ENCODE measurements at regions not wholly inside any gene's neighbourhood (a gene's known extent, or its start where the extent isn't known, plus 50 kb on each side); places are given as distances from the start of the nearest gene placed in this dataset.

GRCh38 chr2:37459095-37459981, 114.9 kb downstream of the QPCT start:
- Mint-ChIP-seq H3K27ac (peak overlapping the region; percentile 12), H3K9me3 (no peaks in the 10 kb centered on the region), H3K36me3 (ENCODE audit: low read depth) (no peaks in the 10 kb centered on the region), H3K4me3 (no peak overlapping the region), H3K4me1 (peaks cover 42% of the 10 kb centered on the region), H3K27me3 (no peaks in the 10 kb centered on the region)
- DNase-seq (no peak), ATAC-seq (peak; percentile 73)

GRCh38 chr2:37460896-37461229, 116.4 kb downstream of the QPCT start:
- no peak for DNase-seq
- Mint-ChIP-seq H3K36me3 (ENCODE audit: low read depth) (no peaks in the 10 kb centered on the region), H3K4me1 (peaks cover 33% of the 10 kb centered on the region), H3K27me3 (no peaks in the 10 kb centered on the region), H3K4me3 (no peak overlapping the region), H3K27ac (peak overlapping the region; percentile 21), H3K9me3 (no peaks in the 10 kb centered on the region)
- no peak for ATAC-seq

- Mint-ChIP-seq H3K4me3 (no peak overlapping the region), H3K27me3 (no peaks in the 10 kb centered on the region), H3K36me3 (ENCODE audit: low read depth) (no peaks in the 10 kb centered on the region), H3K4me1 (peaks cover 19% of the 10 kb centered on the region), H3K9me3 (no peaks in the 10 kb centered on the region), H3K27ac (no peak overlapping the region)
- ATAC-seq (no peak), DNase-seq (no peak)
These were observed 119.6 kb downstream of the QPCT start for GRCh38 chr2:37464067-37464466.

GRCh38 chr2:37466533-37467222, 122.2 kb downstream of the QPCT start:
- no peaks in the 10 kb centered on the region for H3K9me3 Mint-ChIP-seq
- H3K4me3 Mint-ChIP-seq, result no peak overlapping the region
- no peak overlapping the region for H3K27ac Mint-ChIP-seq
- ATAC-seq (no peak), DNase-seq (no peak)
- no peaks in the 10 kb centered on the region for H3K27me3 Mint-ChIP-seq
- no peaks in the 10 kb centered on the region for H3K36me3 Mint-ChIP-seq (ENCODE audit: low read depth)
- H3K4me1 Mint-ChIP-seq, result peaks cover 2% of the 10 kb centered on the region

GRCh38 chr2:37468170-37468569, 123.7 kb downstream of the QPCT start:
- no peak for DNase-seq
- ATAC-seq, result no peak
- Mint-ChIP-seq H3K4me3 (no peak overlapping the region), H3K9me3 (no peaks in the 10 kb centered on the region), H3K36me3 (ENCODE audit: low read depth) (no peaks in the 10 kb centered on the region), H3K4me1 (peaks cover 2% of the 10 kb centered on the region), H3K27ac (no peak overlapping the region), H3K27me3 (no peaks in the 10 kb centered on the region)

GRCh38 chr2:37469126-37469525, 124.7 kb downstream of the QPCT start:
- H3K36me3 Mint-ChIP-seq (ENCODE audit: low read depth), result no peaks in the 10 kb centered on the region
- ATAC-seq (no peak), DNase-seq (no peak)
- H3K4me1 Mint-ChIP-seq, result peaks cover under 1% of the 10 kb centered on the region
- H3K27me3 Mint-ChIP-seq, result no peaks in the 10 kb centered on the region
- no peak overlapping the region for H3K4me3 Mint-ChIP-seq
- no peak overlapping the region for H3K27ac Mint-ChIP-seq
- H3K9me3 Mint-ChIP-seq, result no peaks in the 10 kb centered on the region

GRCh38 chr2:37471104-37471503, 126.7 kb downstream of the QPCT start:
- Mint-ChIP-seq H3K36me3 (ENCODE audit: low read depth) (no peaks in the 10 kb centered on the region), H3K9me3 (no peaks in the 10 kb centered on the region), H3K4me3 (no peak overlapping the region), H3K27ac (no peak overlapping the region), H3K4me1 (no peaks in the 10 kb centered on the region), H3K27me3 (no peaks in the 10 kb centered on the region)
- ATAC-seq (no peak), DNase-seq (no peak)

- Mint-ChIP-seq H3K4me1 (no peaks in the 10 kb centered on the region), H3K27ac (no peak overlapping the region), H3K9me3 (no peaks in the 10 kb centered on the region), H3K4me3 (no peak overlapping the region), H3K27me3 (no peaks in the 10 kb centered on the region), H3K36me3 (ENCODE audit: low read depth) (no peaks in the 10 kb centered on the region)
- no peak for ATAC-seq
- DNase-seq, result no peak
These were observed 127.6 kb downstream of the QPCT start for GRCh38 chr2:37471994-37472393.

GRCh38 chr2:37472959-37473358, 128.5 kb downstream of the QPCT start:
- H3K27me3 Mint-ChIP-seq, result no peaks in the 10 kb centered on the region
- no peak overlapping the region for H3K4me3 Mint-ChIP-seq
- ATAC-seq, result no peak
- no peak for DNase-seq
- H3K36me3 Mint-ChIP-seq (ENCODE audit: low read depth), result no peaks in the 10 kb centered on the region
- H3K4me1 Mint-ChIP-seq, result no peaks in the 10 kb centered on the region
- no peaks in the 10 kb centered on the region for H3K9me3 Mint-ChIP-seq
- H3K27ac Mint-ChIP-seq, result no peak overlapping the region

GRCh38 chr2:37476411-37476810, 132.0 kb downstream of the QPCT start:
- Mint-ChIP-seq H3K36me3 (ENCODE audit: low read depth) (no peaks in the 10 kb centered on the region), H3K4me1 (no peaks in the 10 kb centered on the region), H3K4me3 (no peak overlapping the region), H3K27ac (no peak overlapping the region), H3K9me3 (no peaks in the 10 kb centered on the region), H3K27me3 (no peaks in the 10 kb centered on the region)
- ATAC-seq (no peak), DNase-seq (no peak)

GRCh38 chr2:37477921-37478320, 133.5 kb downstream of the QPCT start:
- no peak overlapping the region for H3K27ac Mint-ChIP-seq
- H3K27me3 Mint-ChIP-seq, result no peaks in the 10 kb centered on the region
- ATAC-seq, result no peak
- no peak for DNase-seq
- H3K9me3 Mint-ChIP-seq, result no peaks in the 10 kb centered on the region
- H3K36me3 Mint-ChIP-seq (ENCODE audit: low read depth), result no peaks in the 10 kb centered on the region
- H3K4me1 Mint-ChIP-seq, result no peaks in the 10 kb centered on the region
- H3K4me3 Mint-ChIP-seq, result no peak overlapping the region

GRCh38 chr2:37481244-37481643, 136.8 kb downstream of the QPCT start:
- Mint-ChIP-seq H3K4me1 (no peaks in the 10 kb centered on the region), H3K4me3 (no peak overlapping the region), H3K36me3 (ENCODE audit: low read depth) (no peaks in the 10 kb centered on the region), H3K9me3 (no peaks in the 10 kb centered on the region), H3K27me3 (no peaks in the 10 kb centered on the region), H3K27ac (no peak overlapping the region)
- DNase-seq (no peak), ATAC-seq (no peak)

GRCh38 chr2:37489041-37489456, 144.6 kb downstream of the QPCT start:
- no peaks in the 10 kb centered on the region for H3K4me1 Mint-ChIP-seq
- ATAC-seq, result no peak
- H3K9me3 Mint-ChIP-seq, result peaks cover 6% of the 10 kb centered on the region
- DNase-seq, result no peak
- no peaks in the 10 kb centered on the region for H3K36me3 Mint-ChIP-seq (ENCODE audit: low read depth)
- H3K27ac Mint-ChIP-seq, result no peak overlapping the region
- no peak overlapping the region for H3K4me3 Mint-ChIP-seq
- no peaks in the 10 kb centered on the region for H3K27me3 Mint-ChIP-seq

- Mint-ChIP-seq H3K4me3 (no peak overlapping the region), H3K4me1 (no peaks in the 10 kb centered on the region), H3K27me3 (no peaks in the 10 kb centered on the region), H3K9me3 (peaks cover 6% of the 10 kb centered on the region), H3K27ac (no peak overlapping the region), H3K36me3 (ENCODE audit: low read depth) (no peaks in the 10 kb centered on the region)
- no peak for DNase-seq
- ATAC-seq, result no peak
These were observed 145.1 kb downstream of the QPCT start for GRCh38 chr2:37489536-37489935.

GRCh38 chr2:37493425-37493824, 149.0 kb downstream of the QPCT start:
- DNase-seq, result no peak
- no peak overlapping the region for H3K4me3 Mint-ChIP-seq
- no peak overlapping the region for H3K27ac Mint-ChIP-seq
- no peaks in the 10 kb centered on the region for H3K4me1 Mint-ChIP-seq
- ATAC-seq, result no peak
- peaks cover 9% of the 10 kb centered on the region for H3K9me3 Mint-ChIP-seq
- no peaks in the 10 kb centered on the region for H3K27me3 Mint-ChIP-seq
- H3K36me3 Mint-ChIP-seq (ENCODE audit: low read depth), result no peaks in the 10 kb centered on the region
